SK-N-SH (cell line): ENCODE measurements at regions not wholly inside any gene's neighbourhood (a gene's known extent, or its start where the extent isn't known, plus 50 kb on each side); places are given as distances from the start of the nearest gene placed in this dataset.

ENCODE experiments used
- CTCF ChIA-PET: fragments of 300-600, 350-600 bp; formaldehyde crosslinking; extraction: SDS; loops from one replicate; lab custom pipeline; 2021; lab: Yijun Ruan, JAX
- POLR2A ChIA-PET: fragments of 350-600 bp; sonication (Branson Sonifier 250); formaldehyde crosslinking; extraction: SDS; loops from one replicate; lab custom pipeline; 2020; ENCODE audit warnings: antibody characterized with exemption, inconsistent platforms; lab: Yijun Ruan, JAX
- DNase-seq: peaks from one replicate; pipeline ENCODE4 v3.0.0; 2012
- H2AFZ ChIP-seq: fragments of 200-600 bp; sonication (generic); 2 replicates; pipeline ENCODE4 v1.8.1; 2016; ENCODE audit warnings: antibody characterized with exemption, mild to moderate bottlenecking, low read depth
- H3F3A ChIP-seq: fragments of 200-600 bp; sonication (generic); replicated peaks from 2 replicates; pipeline ENCODE3; 2016; ENCODE audit warnings: antibody characterized with exemption, mild to moderate bottlenecking; ENCODE audit not compliant: insufficient read depth
- H3K27ac ChIP-seq, 2 experiments: fragments of 200-500 bp in 1 of 2; fragments of 200-600 bp in 1 of 2; sonication (Bioruptor generic) in 1 of 2; sonication (generic), shearing (Covaris generic) in 1 of 2; 2 replicates each; pipeline versions ENCODE4 v1.5.1 to v1.6.1; 2014 to 2016; ENCODE audit warnings: low read depth in 2 of 2, inconsistent platforms in 1 of 2, low read length in 1 of 2, mild to moderate bottlenecking in 1 of 2, mixed read lengths in 1 of 2
- H3K27me3 ChIP-seq: fragments of 200-600 bp; sonication (generic), shearing (Covaris generic); 2 replicates; pipeline ENCODE4 v1.6.1; 2016; ENCODE audit warnings: mixed run types; ENCODE audit not compliant: insufficient read depth
- H3K36me3 ChIP-seq, 2 experiments: fragments of 200-500 bp in 1 of 2; fragments of 200-600 bp in 1 of 2; sonication (Bioruptor generic) in 1 of 2; sonication (generic) in 1 of 2; replicated peaks in 1 of 2; 2 replicates each; pipeline versions ENCODE3 to v1.5.1; 2014 to 2016; ENCODE audit warnings: low read length in 1 of 2, mild to moderate bottlenecking in 1 of 2; ENCODE audit not compliant: insufficient read depth in 2 of 2, control insufficient read depth in 1 of 2
- H3K4me1 ChIP-seq, 2 experiments: fragments of 200-500 bp in 1 of 2; fragments of 200-600 bp in 1 of 2; sonication (Bioruptor generic) in 1 of 2; sonication (generic), shearing (Covaris generic) in 1 of 2; 2 replicates each; pipeline versions ENCODE4 v1.5.1 to v1.6.1; 2014 to 2016; ENCODE audit warnings: low read depth in 1 of 2, low read length in 1 of 2, mixed run types in 1 of 2; ENCODE audit not compliant: insufficient read depth in 2 of 2, control insufficient read depth in 1 of 2
- H3K4me2 ChIP-seq: fragments of 200-600 bp; sonication (generic), shearing (Covaris generic); 2 replicates; pipeline ENCODE4 v1.6.1; 2017; ENCODE audit warnings: mixed run types
- H3K4me3 ChIP-seq, 2 experiments: fragments of 200-500 bp in 1 of 2; fragments of 200-600 bp in 1 of 2; sonication (Bioruptor generic) in 1 of 2; sonication (generic), shearing (Covaris generic) in 1 of 2; 2 replicates each; pipeline versions ENCODE4 v1.5.1 to v1.8.1; 2014 to 2016; ENCODE audit warnings: low read depth in 2 of 2, inconsistent platforms in 1 of 2, low read length in 1 of 2, mild to moderate bottlenecking in 1 of 2, mixed read lengths in 1 of 2, moderate library complexity in 1 of 2
- H3K79me2 ChIP-seq: fragments of 200-600 bp; sonication (generic); 2 replicates; pipeline ENCODE4 v1.8.1; 2017; ENCODE audit warnings: mild to moderate bottlenecking; ENCODE audit not compliant: insufficient read depth
- H3K9ac ChIP-seq: fragments of 200-600 bp; sonication (generic); 2 replicates; pipeline ENCODE4 v1.6.1; 2017; ENCODE audit warnings: mixed run types
- H3K9me2 ChIP-seq: fragments of 200-600 bp; sonication (generic); 2 replicates; pipeline ENCODE4 v1.6.1; 2017; ENCODE audit warnings: mixed run types
- H3K9me3 ChIP-seq: fragments of 200-600 bp; sonication (generic); 2 replicates; pipeline ENCODE4 v1.6.1; 2017; ENCODE audit warnings: mixed run types, mild to moderate bottlenecking, moderate library complexity
- H4K20me1 ChIP-seq: fragments of 200-600 bp; sonication (generic); 2 replicates; pipeline ENCODE4 v1.6.1; 2017; ENCODE audit warnings: mild to moderate bottlenecking, mixed run types; ENCODE audit not compliant: insufficient read depth
- CHD2 ChIP-seq: fragments of 150-350 bp; IDR thresholded peaks from 2 replicates; pipeline ENCODE4 v1.6.1; 2018; ENCODE audit warnings: low read length; ENCODE audit not compliant: partially characterized antibody
- ELF1 ChIP-seq: IDR thresholded peaks from 2 replicates; pipeline ENCODE4 v1.4.0; 2012
- EZH2phosphoT487 ChIP-seq: fragments of 200-600 bp; sonication (generic); IDR thresholded peaks from 2 replicates; pipeline ENCODE4 v1.6.1; 2017; ENCODE audit warnings: low read depth, mixed run types, mild to moderate bottlenecking, antibody characterized with exemption, moderate library complexity, borderline replicate concordance
- FOSL2 ChIP-seq: IDR thresholded peaks from 2 replicates; pipeline ENCODE4 v1.4.0; 2012; ENCODE audit warnings: low read depth, mild to moderate bottlenecking, moderate library complexity, borderline replicate concordance
- GATA2 ChIP-seq: sonication (generic); formaldehyde crosslinking; IDR thresholded peaks from 2 replicates; pipeline ENCODE4 v1.5.0; 2020; ENCODE audit warnings: mild to moderate bottlenecking, missing genetic modification reagents
- MAX ChIP-seq: IDR thresholded peaks from 2 replicates; pipeline ENCODE4 v1.4.0; 2012; ENCODE audit warnings: low read depth
- MEF2A ChIP-seq: IDR thresholded peaks from 2 replicates; pipeline ENCODE4 v1.4.0; 2012; ENCODE audit warnings: low read depth, borderline replicate concordance
- RXRA ChIP-seq: IDR thresholded peaks from 2 replicates; pipeline ENCODE4 v1.4.0; 2012; ENCODE audit warnings: low read depth, mild to moderate bottlenecking, borderline replicate concordance
- SMC3 ChIP-seq: IDR thresholded peaks from 2 replicates; pipeline ENCODE4 v1.6.1; 2012; ENCODE audit warnings: low read depth, low read length, improper control_type of control experiment
- TCF12 ChIP-seq: IDR thresholded peaks from 2 replicates; pipeline ENCODE4 v1.4.0; 2012
- USF2 ChIP-seq: fragments of 150-350 bp; IDR thresholded peaks from 2 replicates; pipeline ENCODE4 v1.6.1; 2017; ENCODE audit warnings: antibody characterized with exemption, low read length, low read depth, borderline replicate concordance
- WGBS: methylation state at CpG from one replicate; pipeline ENCODE4 v1.1.6; 2017; ENCODE audit warnings: low lambda C conversion rate; 5-methylcytosine and 5-hydroxymethylcytosine counted together
- TF ChIP-seq, protein P1 (sequence below): fragments of 150-350 bp; IDR thresholded peaks from 2 replicates; pipeline ENCODE4 v1.6.1; 2016; ENCODE audit warnings: mild to moderate bottlenecking, low read depth, low read length
- TF ChIP-seq, protein P2 (sequence below): IDR thresholded peaks from 2 replicates; pipeline ENCODE4 v1.4.0; 2012; ENCODE audit warnings: low read depth, borderline replicate concordance
- TF ChIP-seq, protein P3 (sequence below): IDR thresholded peaks from 2 replicates; pipeline ENCODE4; 2012

DNA sequence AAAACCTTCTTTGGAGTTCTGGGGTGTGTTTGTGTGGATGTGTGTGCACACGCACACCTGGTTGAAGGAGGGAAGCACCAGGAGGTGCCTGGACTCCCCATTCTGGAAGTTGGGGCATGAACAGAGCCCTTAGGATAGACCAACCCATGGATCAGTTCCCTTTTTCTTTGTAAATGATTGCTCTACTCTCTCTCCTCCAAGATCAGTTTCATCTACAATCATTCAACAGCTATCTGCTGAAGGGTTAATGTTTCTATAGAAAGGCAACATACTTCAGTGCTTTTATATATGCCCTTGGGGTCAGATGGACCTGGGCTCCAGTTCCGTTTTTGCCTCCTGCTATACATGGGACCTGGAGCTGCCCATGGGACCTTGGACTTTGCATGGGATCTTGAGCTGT lies 352.1 kb upstream of the CFAP20DC start:
- H3K27me3 ChIP-seq = no peaks in the 10 kb centered on the region
- no peaks in the 10 kb centered on the region for H3F3A ChIP-seq
- no peaks in the 10 kb centered on the region for H3K4me1 ChIP-seq
- H3K4me2 ChIP-seq = no peak overlapping the region
- no peaks in the 10 kb centered on the region for H3K79me2 ChIP-seq
- no peaks in the 10 kb centered on the region for H3K36me3 ChIP-seq
- no peak overlapping the region for H2AFZ ChIP-seq
- no peak overlapping the region for H3K9ac ChIP-seq
- 45% methylated on average over 2 of the region's 2 CpGs for WGBS
- DNase-seq = no peak
- no peak overlapping the region for H3K4me3 ChIP-seq
- POLR2A ChIA-PET = no interaction called here
- H3K9me2 ChIP-seq = no peaks in the 10 kb centered on the region
- CTCF ChIA-PET = no interaction called here
- H4K20me1 ChIP-seq = no peaks in the 10 kb centered on the region
- no peak for TF ChIP-seq CHD2
- no peak for TF ChIP-seq SMC3
- TF ChIP-seq TCF12 = no peak
- no peak overlapping the region for H3K27ac ChIP-seq
- no peaks in the 10 kb centered on the region for H3K9me3 ChIP-seq

DNA sequence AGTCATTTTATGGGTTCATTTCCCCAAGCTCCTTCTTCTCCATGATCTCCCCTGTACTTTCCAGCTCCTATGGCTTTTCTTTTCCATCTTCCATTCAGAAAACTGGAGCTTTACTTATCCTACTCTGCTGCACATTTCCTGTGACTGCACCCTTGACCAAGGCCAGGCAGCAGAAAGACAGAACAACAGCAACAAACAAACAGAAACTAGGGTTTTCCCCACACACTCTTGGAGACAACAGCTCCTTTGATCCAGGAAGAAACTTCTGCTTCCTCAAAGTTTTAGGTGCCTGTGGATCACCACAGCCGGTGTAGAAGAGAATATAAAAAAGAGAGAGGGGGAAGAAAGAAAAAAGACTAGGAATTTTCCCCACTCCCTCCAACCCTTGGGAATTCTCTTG lies 342.3 kb upstream of the CFAP20DC start:
- 43% methylated on average over 1 of the region's 1 CpG for WGBS
- no peaks in the 10 kb centered on the region for H4K20me1 ChIP-seq
- H2AFZ ChIP-seq = no peak overlapping the region
- ChIA-PET CTCF (interaction anchor here (1.4 kb wide), 1 partner anchor 11 kb away, joined by 3 read pairs; no protein-coding TSS in a partner anchor), POLR2A (no interaction called here)
- no peaks in the 10 kb centered on the region for H3K9me3 ChIP-seq
- H3K27me3 ChIP-seq = no peaks in the 10 kb centered on the region
- DNase-seq = no peak
- no peak for TF ChIP-seq MEF2A
- no peak for TF ChIP-seq MAX
- no peak for TF ChIP-seq RXRA
- no peak for TF ChIP-seq TCF12
- TF ChIP-seq, protein P1, sequence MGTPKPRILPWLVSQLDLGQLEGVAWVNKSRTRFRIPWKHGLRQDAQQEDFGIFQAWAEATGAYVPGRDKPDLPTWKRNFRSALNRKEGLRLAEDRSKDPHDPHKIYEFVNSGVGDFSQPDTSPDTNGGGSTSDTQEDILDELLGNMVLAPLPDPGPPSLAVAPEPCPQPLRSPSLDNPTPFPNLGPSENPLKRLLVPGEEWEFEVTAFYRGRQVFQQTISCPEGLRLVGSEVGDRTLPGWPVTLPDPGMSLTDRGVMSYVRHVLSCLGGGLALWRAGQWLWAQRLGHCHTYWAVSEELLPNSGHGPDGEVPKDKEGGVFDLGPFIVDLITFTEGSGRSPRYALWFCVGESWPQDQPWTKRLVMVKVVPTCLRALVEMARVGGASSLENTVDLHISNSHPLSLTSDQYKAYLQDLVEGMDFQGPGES = no peak
- TF ChIP-seq, protein P2, sequence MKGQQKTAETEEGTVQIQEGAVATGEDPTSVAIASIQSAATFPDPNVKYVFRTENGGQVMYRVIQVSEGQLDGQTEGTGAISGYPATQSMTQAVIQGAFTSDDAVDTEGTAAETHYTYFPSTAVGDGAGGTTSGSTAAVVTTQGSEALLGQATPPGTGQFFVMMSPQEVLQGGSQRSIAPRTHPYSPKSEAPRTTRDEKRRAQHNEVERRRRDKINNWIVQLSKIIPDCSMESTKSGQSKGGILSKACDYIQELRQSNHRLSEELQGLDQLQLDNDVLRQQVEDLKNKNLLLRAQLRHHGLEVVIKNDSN = no peak
- TF ChIP-seq, protein P3, sequence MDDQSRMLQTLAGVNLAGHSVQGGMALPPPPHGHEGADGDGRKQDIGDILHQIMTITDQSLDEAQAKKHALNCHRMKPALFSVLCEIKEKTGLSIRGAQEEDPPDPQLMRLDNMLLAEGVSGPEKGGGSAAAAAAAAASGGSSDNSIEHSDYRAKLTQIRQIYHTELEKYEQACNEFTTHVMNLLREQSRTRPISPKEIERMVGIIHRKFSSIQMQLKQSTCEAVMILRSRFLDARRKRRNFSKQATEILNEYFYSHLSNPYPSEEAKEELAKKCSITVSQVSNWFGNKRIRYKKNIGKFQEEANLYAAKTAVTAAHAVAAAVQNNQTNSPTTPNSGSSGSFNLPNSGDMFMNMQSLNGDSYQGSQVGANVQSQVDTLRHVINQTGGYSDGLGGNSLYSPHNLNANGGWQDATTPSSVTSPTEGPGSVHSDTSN = no peak
- TF ChIP-seq GATA2 (CRISPR knock-in tag) = no peak
- TF ChIP-seq USF2 = no peak
- TF ChIP-seq EZH2phosphoT487 = no peak
- TF ChIP-seq ELF1 = no peak
- no peak for TF ChIP-seq FOSL2
- no peak overlapping the region for H3K4me3 ChIP-seq
- no peaks in the 10 kb centered on the region for H3F3A ChIP-seq
- no peaks in the 10 kb centered on the region for H3K4me1 ChIP-seq
- H3K9ac ChIP-seq = no peak overlapping the region
- no peaks in the 10 kb centered on the region for H3K9me2 ChIP-seq
- H3K79me2 ChIP-seq = no peaks in the 10 kb centered on the region
- no peak overlapping the region for H3K27ac ChIP-seq
- no peaks in the 10 kb centered on the region for H3K36me3 ChIP-seq
- H3K4me2 ChIP-seq = no peak overlapping the region
